ENCODE measurements at regions not wholly inside any gene's neighbourhood (a gene's known extent, or its start where the extent isn't known, plus 50 kb on each side); places are given as distances from the start of the nearest gene placed in this dataset.
"Not testable (repeated sequence)": the region's sequence is repeated elsewhere in the genome, so short reads cannot be mapped to it uniquely, and the experiment has no call there.

- TF ChIP-seq, protein P1, sequence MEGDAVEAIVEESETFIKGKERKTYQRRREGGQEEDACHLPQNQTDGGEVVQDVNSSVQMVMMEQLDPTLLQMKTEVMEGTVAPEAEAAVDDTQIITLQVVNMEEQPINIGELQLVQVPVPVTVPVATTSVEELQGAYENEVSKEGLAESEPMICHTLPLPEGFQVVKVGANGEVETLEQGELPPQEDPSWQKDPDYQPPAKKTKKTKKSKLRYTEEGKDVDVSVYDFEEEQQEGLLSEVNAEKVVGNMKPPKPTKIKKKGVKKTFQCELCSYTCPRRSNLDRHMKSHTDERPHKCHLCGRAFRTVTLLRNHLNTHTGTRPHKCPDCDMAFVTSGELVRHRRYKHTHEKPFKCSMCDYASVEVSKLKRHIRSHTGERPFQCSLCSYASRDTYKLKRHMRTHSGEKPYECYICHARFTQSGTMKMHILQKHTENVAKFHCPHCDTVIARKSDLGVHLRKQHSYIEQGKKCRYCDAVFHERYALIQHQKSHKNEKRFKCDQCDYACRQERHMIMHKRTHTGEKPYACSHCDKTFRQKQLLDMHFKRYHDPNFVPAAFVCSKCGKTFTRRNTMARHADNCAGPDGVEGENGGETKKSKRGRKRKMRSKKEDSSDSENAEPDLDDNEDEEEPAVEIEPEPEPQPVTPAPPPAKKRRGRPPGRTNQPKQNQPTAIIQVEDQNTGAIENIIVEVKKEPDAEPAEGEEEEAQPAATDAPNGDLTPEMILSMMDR (IDR thresholded peaks at IDR 0.05): not testable (repeated sequence)
- not testable (repeated sequence) for TF ChIP-seq POLR2A (IDR thresholded peaks at IDR 0.05)
These were observed 2895.6 kb downstream of the RPIA start for GRCh38 chr2:91587098-91587497.
